Gastrocnemius medialis (tissue), 4 donors: ENCODE measurements at regions not wholly inside any gene's neighbourhood (a gene's known extent, or its start where the extent isn't known, plus 50 kb on each side); places are given as distances from the start of the nearest gene placed in this dataset.

Source experiments
- POLR2A ChIP-seq, 2 donors: fragments of 450-650 bp; IDR thresholded peaks; one replicate each; pipeline ENCODE4 v1.6.1; 2017; ENCODE audit warnings: antibody characterized with exemption in 2 of 2, mild to moderate bottlenecking in 2 of 2, moderate library complexity in 2 of 2
- TF ChIP-seq, protein P1 (sequence below), 5 experiments: fragments of 450-650 bp in 3 of 5; fragments of 200-600 bp in 2 of 5; sonication (generic) in 2 of 5; IDR thresholded peaks in 4 of 5; conservative IDR thresholded peaks in 1 of 5; 1 replicate in 4 of 5; 2 replicates in 1 of 5; pipeline ENCODE4 v1.5.1; 2016 to 2019; ENCODE audit warnings: antibody characterized with exemption in 5 of 5, mild to moderate bottlenecking in 3 of 5, moderate library complexity in 3 of 5

DNA sequence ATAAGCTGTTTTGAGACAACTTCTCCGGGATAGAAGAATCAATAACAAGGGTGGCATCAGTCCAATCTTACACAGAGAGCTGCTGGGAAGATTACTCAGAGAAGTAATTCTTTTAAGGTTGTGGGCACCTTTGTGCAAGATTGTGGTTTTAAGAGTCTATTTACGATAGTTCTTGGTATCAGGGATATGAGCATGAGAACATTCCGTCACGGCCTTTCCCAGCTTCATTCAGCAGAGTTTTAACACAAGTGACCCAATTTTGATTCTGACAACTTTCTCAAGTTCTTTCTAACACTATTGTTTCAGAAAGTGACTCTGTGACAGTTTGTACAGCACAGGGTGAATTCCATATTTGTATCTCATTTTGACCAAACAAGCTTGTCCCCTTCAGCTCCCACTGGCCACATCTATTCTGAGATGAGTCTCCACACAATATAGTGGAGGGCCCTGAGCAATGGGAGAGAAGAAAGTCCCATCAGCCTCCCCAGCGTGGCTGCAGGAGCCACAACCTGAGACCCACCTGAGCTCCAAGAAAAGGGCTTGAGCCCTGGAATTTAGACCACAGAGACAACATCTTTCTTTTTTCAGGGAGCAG lies 869.2 kb downstream of the TMEM121 start:
- TF ChIP-seq, protein P1, sequence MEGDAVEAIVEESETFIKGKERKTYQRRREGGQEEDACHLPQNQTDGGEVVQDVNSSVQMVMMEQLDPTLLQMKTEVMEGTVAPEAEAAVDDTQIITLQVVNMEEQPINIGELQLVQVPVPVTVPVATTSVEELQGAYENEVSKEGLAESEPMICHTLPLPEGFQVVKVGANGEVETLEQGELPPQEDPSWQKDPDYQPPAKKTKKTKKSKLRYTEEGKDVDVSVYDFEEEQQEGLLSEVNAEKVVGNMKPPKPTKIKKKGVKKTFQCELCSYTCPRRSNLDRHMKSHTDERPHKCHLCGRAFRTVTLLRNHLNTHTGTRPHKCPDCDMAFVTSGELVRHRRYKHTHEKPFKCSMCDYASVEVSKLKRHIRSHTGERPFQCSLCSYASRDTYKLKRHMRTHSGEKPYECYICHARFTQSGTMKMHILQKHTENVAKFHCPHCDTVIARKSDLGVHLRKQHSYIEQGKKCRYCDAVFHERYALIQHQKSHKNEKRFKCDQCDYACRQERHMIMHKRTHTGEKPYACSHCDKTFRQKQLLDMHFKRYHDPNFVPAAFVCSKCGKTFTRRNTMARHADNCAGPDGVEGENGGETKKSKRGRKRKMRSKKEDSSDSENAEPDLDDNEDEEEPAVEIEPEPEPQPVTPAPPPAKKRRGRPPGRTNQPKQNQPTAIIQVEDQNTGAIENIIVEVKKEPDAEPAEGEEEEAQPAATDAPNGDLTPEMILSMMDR (IDR thresholded peaks at IDR 0.05 in 4 of 5, conservative IDR thresholded peaks at IDR 0.05 in 1 of 5): no peak
- TF ChIP-seq POLR2A (IDR thresholded peaks at IDR 0.05): no peak
